ENCODE measurements at regions not wholly inside any gene's neighbourhood (a gene's known extent, or its start where the extent isn't known, plus 50 kb on each side); places are given as distances from the start of the nearest gene placed in this dataset.

DNA sequence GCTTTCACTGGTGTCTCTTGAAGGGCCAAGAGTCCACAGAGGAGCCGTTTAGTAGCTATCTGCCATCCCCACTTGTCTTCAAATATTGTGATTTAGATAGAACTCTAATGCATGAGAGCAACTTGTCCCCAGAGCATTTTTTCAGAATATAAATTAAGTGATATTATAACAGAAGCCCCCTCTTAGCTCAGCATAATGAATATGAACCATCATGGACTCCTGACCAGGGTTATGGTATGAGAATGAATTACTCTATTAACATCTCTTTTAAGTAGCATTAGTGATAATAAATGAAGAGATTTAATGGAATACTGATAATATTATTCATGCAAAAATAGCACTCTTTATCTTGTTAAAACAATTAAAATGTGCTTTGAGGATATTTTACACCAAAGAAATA lies 709.6 kb downstream of the GALR1 start:
- TF ChIP-seq, protein P1, sequence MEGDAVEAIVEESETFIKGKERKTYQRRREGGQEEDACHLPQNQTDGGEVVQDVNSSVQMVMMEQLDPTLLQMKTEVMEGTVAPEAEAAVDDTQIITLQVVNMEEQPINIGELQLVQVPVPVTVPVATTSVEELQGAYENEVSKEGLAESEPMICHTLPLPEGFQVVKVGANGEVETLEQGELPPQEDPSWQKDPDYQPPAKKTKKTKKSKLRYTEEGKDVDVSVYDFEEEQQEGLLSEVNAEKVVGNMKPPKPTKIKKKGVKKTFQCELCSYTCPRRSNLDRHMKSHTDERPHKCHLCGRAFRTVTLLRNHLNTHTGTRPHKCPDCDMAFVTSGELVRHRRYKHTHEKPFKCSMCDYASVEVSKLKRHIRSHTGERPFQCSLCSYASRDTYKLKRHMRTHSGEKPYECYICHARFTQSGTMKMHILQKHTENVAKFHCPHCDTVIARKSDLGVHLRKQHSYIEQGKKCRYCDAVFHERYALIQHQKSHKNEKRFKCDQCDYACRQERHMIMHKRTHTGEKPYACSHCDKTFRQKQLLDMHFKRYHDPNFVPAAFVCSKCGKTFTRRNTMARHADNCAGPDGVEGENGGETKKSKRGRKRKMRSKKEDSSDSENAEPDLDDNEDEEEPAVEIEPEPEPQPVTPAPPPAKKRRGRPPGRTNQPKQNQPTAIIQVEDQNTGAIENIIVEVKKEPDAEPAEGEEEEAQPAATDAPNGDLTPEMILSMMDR (IDR thresholded peaks at IDR 0.05), result no peak
- TF ChIP-seq POLR2A (IDR thresholded peaks at IDR 0.05), result no peak
